Stimulated activated CD4-positive, alpha-beta T cell treated with anti-CD3 and anti-CD28 coated beads, Interleukin-15, amount 100 ng/mL, for 1 hour (primary cell): ENCODE measurements at regions not wholly inside any gene's neighbourhood (a gene's known extent, or its start where the extent isn't known, plus 50 kb on each side); places are given as distances from the start of the nearest gene placed in this dataset.

Source experiments
- DNase-seq, 2 donors: peaks; one replicate each; pipeline ENCODE4 v3.0.0-alpha.2; 2020; ENCODE audit warnings: low read depth in 1 of 2, low spot score in 1 of 2

- DNase-seq = no peak
These were observed 369.2 kb downstream of the TLE4 start for GRCh38 chr9:79940919-79941318.

DNA sequence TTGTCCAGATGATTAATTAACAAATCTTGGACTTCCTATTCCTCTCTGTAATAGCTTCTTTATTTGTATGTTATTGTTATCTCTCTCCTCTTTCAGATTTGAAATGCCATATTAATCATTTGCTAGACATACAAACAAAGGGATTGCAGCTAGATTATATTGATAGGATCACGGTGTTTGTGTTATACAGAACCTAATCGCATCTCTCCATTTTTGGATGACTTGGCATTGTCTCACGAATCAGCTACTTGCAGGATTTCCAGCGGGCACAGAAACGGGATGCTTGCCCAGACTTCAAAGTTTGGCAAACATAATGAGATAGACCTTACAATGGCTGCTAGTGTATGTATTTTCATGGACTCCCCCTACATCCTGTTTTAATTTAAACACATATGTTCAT is 368.1 kb downstream of the TLE4 start:
- no peak for DNase-seq

DNA sequence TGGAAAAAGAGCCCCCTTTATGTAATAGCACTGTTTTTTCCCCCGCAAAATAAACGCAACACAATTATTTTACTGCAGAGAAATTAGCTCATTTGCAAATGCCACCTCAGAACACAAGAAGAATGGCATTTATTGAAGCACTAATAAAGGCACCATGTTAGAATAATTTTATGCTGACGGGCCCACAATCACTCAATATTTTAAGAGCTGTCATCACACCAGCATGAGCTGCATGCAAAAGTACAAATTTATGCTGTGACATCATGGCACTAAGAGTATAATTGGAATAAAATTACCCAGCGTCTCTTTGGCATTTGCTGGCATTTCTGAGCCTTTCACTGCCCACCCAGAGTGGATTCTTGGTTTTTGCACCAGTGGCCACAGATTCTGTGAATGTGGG is 364.6 kb downstream of the TLE4 start:
- no peak for DNase-seq

- no peak for DNase-seq
These were observed 357.5 kb downstream of the TLE4 start for GRCh38 chr9:79929285-79929684.

DNA sequence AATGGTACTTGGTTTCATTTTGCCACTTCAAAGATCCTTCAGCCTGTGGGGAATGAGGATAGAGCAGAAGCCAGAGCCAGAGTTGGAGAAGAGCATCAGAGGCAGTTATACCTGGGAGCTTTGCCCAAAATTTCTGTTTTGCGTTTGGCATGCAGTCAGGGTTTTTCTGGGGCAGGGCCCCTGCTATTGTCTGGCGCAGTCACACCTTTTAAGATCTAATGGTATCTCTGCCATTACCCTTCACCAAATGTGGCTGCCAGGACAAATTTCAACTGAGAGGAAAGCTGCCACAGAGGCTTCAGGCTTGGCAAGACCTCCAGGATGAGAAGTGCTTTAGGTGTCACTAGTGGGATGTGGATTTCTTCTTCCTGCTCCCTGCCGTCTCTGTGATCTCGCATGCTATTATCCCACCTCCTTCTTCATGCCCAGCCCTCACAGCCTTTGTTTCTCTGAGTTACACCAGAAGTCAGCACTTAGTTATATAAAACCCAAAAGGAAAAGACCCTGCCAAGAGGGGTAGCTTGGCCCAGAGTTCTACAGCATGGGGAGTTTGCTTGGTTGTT is 357.0 kb downstream of the TLE4 start:
- DNase-seq = no peak

GRCh38 chr9:79925326-79925725 is 353.6 kb downstream of the TLE4 start:
- DNase-seq = no peak

GRCh38 chr9:79924836-79925235 is 353.1 kb downstream of the TLE4 start:
- no peak for DNase-seq

DNA sequence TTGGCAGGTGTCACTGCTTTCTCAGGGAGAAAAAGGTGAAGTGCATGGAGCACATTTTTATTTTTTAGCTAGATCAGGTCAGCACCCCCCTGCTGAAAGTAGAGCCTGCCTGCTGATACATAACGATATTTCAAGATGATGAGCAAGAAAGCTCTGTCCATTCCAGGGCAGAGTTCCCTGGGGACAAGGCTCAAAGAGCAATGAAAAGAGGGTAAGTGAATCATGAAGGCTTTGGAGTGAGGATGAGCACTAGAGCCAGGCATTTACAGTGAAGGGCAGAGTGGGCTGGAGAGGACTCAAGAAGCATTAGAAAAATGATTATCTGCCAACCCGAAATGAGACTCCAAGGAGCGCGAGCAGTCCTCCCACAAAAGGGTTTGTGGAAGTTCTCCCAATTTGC is 345.7 kb downstream of the TLE4 start:
- no peak for DNase-seq

DNA sequence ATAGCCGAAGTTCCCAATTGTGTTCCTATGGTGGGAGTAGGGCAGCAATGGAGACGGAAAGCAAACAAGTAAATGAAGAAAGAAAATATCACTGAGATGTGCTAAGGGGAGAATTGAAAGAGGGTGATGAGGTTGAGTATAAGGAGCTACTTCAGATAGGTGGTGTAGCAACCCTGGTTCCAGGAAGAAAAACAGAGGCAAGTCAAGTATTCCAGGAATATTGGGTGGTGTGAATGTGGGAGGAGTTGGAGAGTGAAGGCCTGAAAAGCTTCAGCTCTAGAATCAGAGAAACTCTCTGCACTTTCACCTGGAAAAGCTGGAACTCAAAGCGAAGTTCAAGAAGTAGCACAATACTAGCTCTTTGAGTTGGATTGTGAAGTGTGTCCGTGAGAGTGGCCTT is 342.1 kb downstream of the TLE4 start:
- DNase-seq = no peak

DNA sequence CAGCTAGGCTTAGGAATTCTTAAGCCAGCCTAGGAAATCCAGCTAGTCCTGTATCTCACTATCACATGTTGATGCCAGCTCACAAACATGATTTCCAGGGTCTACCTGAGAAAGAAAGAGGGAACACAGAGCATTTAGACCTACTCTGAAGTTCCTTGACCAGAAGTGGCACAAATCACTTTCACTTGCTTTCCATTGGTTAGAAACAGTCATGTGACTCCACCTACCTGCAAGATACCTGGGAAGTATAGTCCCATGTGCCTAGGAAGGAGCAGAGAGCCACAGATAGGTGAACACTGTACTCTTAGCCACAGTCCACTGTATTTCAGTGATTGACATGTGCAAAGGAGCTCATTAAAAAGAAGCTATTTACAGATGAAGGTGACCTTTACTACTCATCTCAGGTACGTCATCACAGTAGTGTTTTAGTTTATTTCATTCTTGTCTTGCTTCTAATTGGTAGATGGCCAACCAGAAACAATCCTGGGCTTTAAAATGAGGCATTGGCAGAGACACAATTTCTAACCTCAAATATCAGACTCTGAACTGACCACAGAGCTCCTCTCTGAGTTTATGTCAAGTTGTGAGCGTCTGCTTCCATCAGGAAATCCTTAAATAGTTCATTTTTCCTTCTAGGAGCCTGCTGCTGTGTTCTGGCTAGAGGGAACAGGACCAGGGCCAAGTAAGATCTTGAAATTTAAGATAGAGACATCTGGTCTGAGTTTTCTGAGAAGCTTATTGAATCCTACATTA is 340.7 kb downstream of the TLE4 start:
- DNase-seq = no peak

- no peak for DNase-seq
These were observed 340.0 kb downstream of the TLE4 start for GRCh38 chr9:79911724-79912123.

GRCh38 chr9:79902825-79903600 is 331.2 kb downstream of the TLE4 start:
- DNase-seq = no peak

DNA sequence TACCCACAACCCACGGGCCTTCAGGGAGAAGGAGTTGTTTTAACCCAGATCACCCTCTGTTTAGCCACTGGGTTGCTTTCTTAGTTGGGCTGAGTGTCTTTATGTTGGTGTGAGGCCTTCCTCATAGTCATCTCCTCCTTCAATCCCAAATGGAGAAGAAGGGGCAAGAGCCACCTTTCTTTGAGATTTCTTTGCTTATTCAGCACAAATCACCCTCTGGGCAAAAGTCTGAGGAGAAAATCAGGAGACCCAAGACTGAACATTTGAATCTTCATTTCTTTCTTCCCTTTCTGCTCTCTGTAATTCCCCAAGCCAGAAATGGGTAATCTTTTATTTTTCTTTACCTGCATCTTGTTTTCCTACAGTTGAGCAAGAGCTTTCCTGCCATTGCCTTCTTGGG is 329.0 kb downstream of the TLE4 start:
- DNase-seq = no peak

DNA sequence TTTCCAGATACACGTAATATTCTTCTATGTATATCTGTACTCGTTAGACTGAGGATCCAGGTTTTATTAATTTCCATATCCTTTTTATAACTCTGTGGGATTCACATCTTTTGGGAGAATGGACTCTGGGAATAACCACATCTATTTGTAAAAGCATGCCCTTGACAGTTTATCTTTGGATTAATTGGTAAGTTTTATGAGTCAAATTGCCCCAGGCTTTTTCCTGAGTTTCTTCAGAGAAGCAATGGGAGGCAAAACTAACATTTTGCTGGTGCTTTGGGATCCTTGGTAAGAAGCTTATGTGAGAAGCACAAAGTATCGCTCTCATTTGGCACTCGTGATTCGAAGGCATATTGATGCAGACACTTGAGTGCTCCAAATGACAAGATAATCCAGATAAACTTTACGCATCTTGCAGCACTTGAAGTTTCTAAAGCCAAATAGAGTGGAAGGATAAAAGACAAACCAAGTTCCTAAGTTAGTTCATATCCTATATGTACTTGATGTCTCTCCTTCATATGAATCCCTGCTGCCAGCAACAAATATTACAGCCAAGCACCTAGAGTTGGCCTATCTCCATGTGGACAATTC is 324.7 kb downstream of the TLE4 start:
- no peak for DNase-seq

- DNase-seq = no peak
These were observed 323.5 kb downstream of the TLE4 start for GRCh38 chr9:79895232-79895631.

- DNase-seq = no peak
These were observed 317.6 kb downstream of the TLE4 start for GRCh38 chr9:79889369-79889768.

DNA sequence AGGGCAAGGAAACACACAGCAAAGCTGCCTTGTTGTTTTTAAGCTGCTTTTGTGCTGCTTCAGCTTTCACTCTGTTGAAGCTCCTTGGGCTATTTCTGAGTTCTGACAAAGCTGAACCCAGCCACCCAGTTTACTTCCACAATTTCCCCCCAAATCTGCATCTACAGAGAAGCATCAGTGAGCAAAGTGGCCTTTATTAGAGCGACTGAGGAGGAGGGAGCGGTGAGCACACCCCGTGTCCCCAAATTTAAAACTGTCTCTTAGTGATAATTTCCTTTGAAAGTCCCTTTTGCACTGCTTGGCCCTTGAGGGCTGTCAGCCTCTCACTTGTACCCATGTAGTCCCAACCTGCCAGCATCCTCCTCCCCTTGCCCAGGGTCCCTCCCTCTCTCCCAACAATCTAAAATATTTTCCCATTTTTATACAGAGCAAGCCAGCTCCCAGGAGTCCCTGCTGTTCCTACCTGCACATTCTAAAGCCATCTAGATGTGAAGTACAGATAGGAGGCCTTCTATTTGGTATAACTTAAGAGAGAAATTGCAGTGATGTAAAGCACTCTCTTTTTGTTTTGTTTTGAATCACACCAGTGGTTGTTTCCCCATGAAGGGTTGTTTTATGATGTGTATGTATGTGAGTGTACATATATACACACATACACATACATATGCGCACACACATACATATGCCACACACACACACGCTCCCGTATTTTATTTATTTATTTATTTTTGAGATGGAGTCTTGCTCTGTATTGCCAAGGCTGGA is 313.5 kb downstream of the TLE4 start:
- no peak for DNase-seq

DNA sequence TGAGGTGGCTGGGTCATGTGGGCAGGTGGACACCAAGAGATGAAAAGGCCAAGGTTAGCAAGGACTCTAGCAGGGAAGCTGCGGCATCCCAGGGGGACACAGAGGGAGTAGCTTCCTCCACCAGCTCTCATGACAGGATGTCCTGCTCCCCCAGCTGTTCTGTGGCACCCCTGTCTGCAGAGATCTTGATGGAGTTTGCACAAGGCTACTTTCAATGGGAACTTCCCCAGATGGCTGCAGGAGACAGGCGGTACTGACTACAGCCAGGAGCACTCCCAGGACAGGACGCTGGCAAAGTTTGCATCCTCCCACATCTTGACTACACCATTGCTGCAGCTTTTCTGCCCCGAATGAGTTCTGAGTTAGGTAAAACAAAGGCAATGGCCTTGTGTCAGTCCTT is 312.8 kb downstream of the TLE4 start:
- no peak for DNase-seq

DNA sequence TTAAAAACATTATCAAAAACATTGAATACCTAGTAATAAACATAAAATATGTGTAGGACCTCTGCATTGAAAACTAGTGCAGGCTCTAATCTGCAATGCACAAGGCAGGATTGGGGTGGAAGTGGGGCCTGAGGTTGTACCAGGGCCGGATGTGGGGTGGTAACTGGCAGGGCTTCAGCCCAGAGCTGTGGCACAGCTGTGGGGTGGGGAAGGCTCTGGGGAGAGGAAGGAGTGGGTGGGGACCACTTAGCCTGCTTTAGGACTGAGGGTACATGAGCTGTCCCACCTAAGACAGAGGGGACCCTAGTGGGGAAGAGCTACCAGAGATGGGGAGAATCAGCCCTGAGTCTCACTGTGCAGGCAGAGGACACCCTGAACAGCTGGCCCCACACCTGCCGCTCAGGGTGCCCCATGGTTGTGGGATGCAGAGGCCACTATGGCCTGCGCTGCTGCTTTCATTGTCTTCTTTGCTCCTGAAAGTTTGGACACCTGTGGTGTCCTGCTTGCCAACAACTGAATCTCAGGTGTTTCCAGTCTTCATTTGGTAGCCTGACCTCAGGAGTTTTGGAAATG is 311.4 kb downstream of the TLE4 start:
- peak in 1 of 2 donors; percentile 11 for DNase-seq

- no peak for DNase-seq
These were observed 308.9 kb downstream of the TLE4 start for GRCh38 chr9:79880626-79881025.
